HEK293 (cell line): ENCODE measurements at regions not wholly inside any gene's neighbourhood (a gene's known extent, or its start where the extent isn't known, plus 50 kb on each side); places are given as distances from the start of the nearest gene placed in this dataset.

Experiments
- CTCF ChIA-PET: fragments of 350-600 bp; formaldehyde crosslinking; extraction: SDS; loops from one replicate; lab custom pipeline; 2021; ENCODE audit warnings: antibody characterized with exemption; lab: Yijun Ruan, JAX
- POLR2A ChIA-PET: fragments of 300-600 bp; formaldehyde crosslinking; extraction: SDS; loops from one replicate; lab custom pipeline; 2020; ENCODE audit warnings: antibody characterized with exemption, inconsistent platforms; lab: Yijun Ruan, JAX
- H3K27ac ChIP-seq: fragments of 200-500 bp; sonication (Bioruptor generic); 2 replicates; pipeline ENCODE4 v1.5.1; 2014; ENCODE audit warnings: low read depth, low read length, control low read depth, inconsistent platforms; ENCODE audit errors: extremely low read depth
- H3K36me3 ChIP-seq, 2 experiments: fragments of 200-500 bp in 1 of 2; sonication (Bioruptor generic) in 1 of 2; 1 replicate in 1 of 2; 2 replicates in 1 of 2; pipeline ENCODE4 v1.5.1; 2014 to 2017; ENCODE audit warnings: inconsistent platforms in 2 of 2, low read length in 2 of 2; ENCODE audit not compliant: control insufficient read depth in 2 of 2, insufficient read depth in 1 of 2
- H3K4me1 ChIP-seq: fragments of 200-500 bp; sonication (Bioruptor generic); 2 replicates; pipeline ENCODE4 v1.5.1; 2014; ENCODE audit warnings: mild to moderate bottlenecking, low read length, inconsistent platforms; ENCODE audit not compliant: control insufficient read depth, insufficient read depth
- H3K4me3 ChIP-seq: 2 replicates; pipeline ENCODE4 v1.5.1; 2011; ENCODE audit warnings: low read depth, mild to moderate bottlenecking, control low read depth, low read length, moderate library complexity
- H3K9me3 ChIP-seq: fragments of 200-500 bp; sonication (Bioruptor generic); 2 replicates; pipeline ENCODE4 v1.5.1; 2014; ENCODE audit warnings: low read depth, low read length, inconsistent platforms; ENCODE audit not compliant: control insufficient read depth, insufficient read depth
- BCL11B ChIP-seq: fragments of 450-650 bp; formaldehyde crosslinking; IDR thresholded peaks from 2 replicates; pipeline ENCODE4 v1.5.1; 2016; ENCODE audit warnings: low read depth, missing biosample characterization, missing genetic modification characterization
- KLF10 ChIP-seq: fragments of 450-650 bp; IDR thresholded peaks from 2 replicates; pipeline ENCODE4 v1.5.1; 2018; ENCODE audit warnings: missing biosample characterization, mild to moderate bottlenecking, missing genetic modification characterization
- KLF7 ChIP-seq: fragments of 450-650 bp; formaldehyde crosslinking; IDR thresholded peaks from 2 replicates; pipeline ENCODE4 v1.5.1; 2016; ENCODE audit warnings: missing biosample characterization, missing genetic modification characterization, borderline replicate concordance
- OVOL3 ChIP-seq: fragments of 450-650 bp; formaldehyde crosslinking; IDR thresholded peaks from 2 replicates; pipeline ENCODE4 v1.5.1; 2016; ENCODE audit warnings: missing biosample characterization, missing genetic modification characterization
- PBX3 ChIP-seq: sonication (generic); formaldehyde crosslinking; IDR thresholded peaks from 2 replicates; pipeline ENCODE4 v1.8.1; 2022; ENCODE audit warnings: mild to moderate bottlenecking, moderate library complexity, missing genetic modification reagents
- SETDB1 ChIP-seq: IDR thresholded peaks from one replicate; pipeline ENCODE4 v1.6.1; 2017; ENCODE audit warnings: mild to moderate bottlenecking, low read length, moderate library complexity, mixed read lengths; ENCODE audit not compliant: insufficient read length
- YY2 ChIP-seq: fragments of 450-650 bp; formaldehyde crosslinking; IDR thresholded peaks from 2 replicates; pipeline ENCODE4 v1.5.1; 2016; ENCODE audit warnings: missing biosample characterization, missing genetic modification characterization
- ZEB2 ChIP-seq: fragments of 450-650 bp; formaldehyde crosslinking; IDR thresholded peaks from 2 replicates; pipeline ENCODE4 v1.5.1; 2016; ENCODE audit warnings: missing biosample characterization, missing genetic modification characterization
- ZFHX2 ChIP-seq: fragments of 450-650 bp; formaldehyde crosslinking; conservative IDR thresholded peaks from 2 replicates; pipeline ENCODE4 v1.5.1; 2016; ENCODE audit warnings: missing biosample characterization, missing genetic modification characterization
- ZNF10 ChIP-seq: fragments of 450-650 bp; formaldehyde crosslinking; IDR thresholded peaks from 2 replicates; pipeline ENCODE4 v1.5.1; 2017; ENCODE audit warnings: missing biosample characterization, missing genetic modification characterization
- ZNF133 ChIP-seq: fragments of 450-650 bp; formaldehyde crosslinking; IDR thresholded peaks from 2 replicates; pipeline ENCODE4 v1.5.1; 2016; ENCODE audit warnings: missing biosample characterization, missing genetic modification characterization
- ZNF19 ChIP-seq: fragments of 450-650 bp; formaldehyde crosslinking; IDR thresholded peaks from 2 replicates; pipeline ENCODE4; 2016; ENCODE audit warnings: missing biosample characterization, missing genetic modification characterization, low read depth
- ZNF335 ChIP-seq: fragments of 450-650 bp; formaldehyde crosslinking; conservative IDR thresholded peaks from 2 replicates; pipeline ENCODE4 v1.5.1; 2016; ENCODE audit warnings: missing biosample characterization, missing genetic modification characterization
- ZNF350 ChIP-seq: fragments of 450-650 bp; formaldehyde crosslinking; IDR thresholded peaks from 2 replicates; pipeline ENCODE4 v1.5.0; 2017; ENCODE audit warnings: missing biosample characterization, mild to moderate bottlenecking, missing genetic modification characterization
- ZNF391 ChIP-seq: fragments of 450-650 bp; formaldehyde crosslinking; IDR thresholded peaks from 2 replicates; pipeline ENCODE4 v1.5.1; 2016; ENCODE audit warnings: low read depth, missing biosample characterization, missing genetic modification characterization, borderline replicate concordance
- ZNF548 ChIP-seq: fragments of 450-650 bp; formaldehyde crosslinking; IDR thresholded peaks from 2 replicates; pipeline ENCODE4 v1.5.1; 2016; ENCODE audit warnings: missing biosample characterization, missing genetic modification characterization
- ZNF558 ChIP-seq: fragments of 450-650 bp; formaldehyde crosslinking; IDR thresholded peaks from 2 replicates; pipeline ENCODE4 v1.5.1; 2016; ENCODE audit warnings: missing biosample characterization, missing genetic modification characterization
- ZNF623 ChIP-seq: fragments of 450-650 bp; formaldehyde crosslinking; IDR thresholded peaks from 2 replicates; pipeline ENCODE4 v1.5.1; 2016; ENCODE audit warnings: missing biosample characterization, missing genetic modification characterization
- TF ChIP-seq, protein P1 (sequence below): fragments of 450-650 bp; formaldehyde crosslinking; IDR thresholded peaks from 2 replicates; pipeline ENCODE4 v1.5.1; 2016; ENCODE audit warnings: missing biosample characterization, missing genetic modification characterization
- TF ChIP-seq, protein P2 (sequence below): fragments of 450-650 bp; formaldehyde crosslinking; IDR thresholded peaks from 2 replicates; pipeline ENCODE4 v1.5.1; 2016; ENCODE audit warnings: missing biosample characterization, missing genetic modification characterization, borderline replicate concordance

DNA sequence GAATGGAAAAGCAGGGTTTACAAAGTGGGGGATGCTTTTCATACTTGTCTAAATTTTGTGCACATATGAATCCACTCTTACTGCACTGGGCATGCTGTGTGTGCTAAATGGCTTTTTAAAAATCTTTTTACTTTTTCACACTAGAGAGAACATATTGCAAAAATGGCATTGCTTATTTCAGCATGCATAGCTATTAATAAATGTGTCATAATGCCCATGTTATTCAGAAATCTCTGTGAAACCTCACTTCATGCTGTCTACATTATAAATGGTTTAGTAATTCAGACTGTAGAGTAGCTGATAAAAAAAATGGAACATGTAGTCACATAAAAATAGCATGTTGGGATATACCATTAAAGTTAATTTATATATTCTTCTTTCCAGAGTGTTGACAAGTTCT, 593.8 kb downstream of the RPL10L start:
- H3K4me1 ChIP-seq: no peaks in the 10 kb centered on the region
- ChIA-PET POLR2A (no interaction called here), CTCF (no interaction called here)
- TF ChIP-seq ZNF548 (tag by site-specific recombination) (no peak), ZNF350 (tag by site-specific recombination) (no peak), ZNF10 (tag by site-specific recombination) (no peak), SETDB1 (no peak), ZNF19 (tag by site-specific recombination) (no peak)
- TF ChIP-seq, protein P1, sequence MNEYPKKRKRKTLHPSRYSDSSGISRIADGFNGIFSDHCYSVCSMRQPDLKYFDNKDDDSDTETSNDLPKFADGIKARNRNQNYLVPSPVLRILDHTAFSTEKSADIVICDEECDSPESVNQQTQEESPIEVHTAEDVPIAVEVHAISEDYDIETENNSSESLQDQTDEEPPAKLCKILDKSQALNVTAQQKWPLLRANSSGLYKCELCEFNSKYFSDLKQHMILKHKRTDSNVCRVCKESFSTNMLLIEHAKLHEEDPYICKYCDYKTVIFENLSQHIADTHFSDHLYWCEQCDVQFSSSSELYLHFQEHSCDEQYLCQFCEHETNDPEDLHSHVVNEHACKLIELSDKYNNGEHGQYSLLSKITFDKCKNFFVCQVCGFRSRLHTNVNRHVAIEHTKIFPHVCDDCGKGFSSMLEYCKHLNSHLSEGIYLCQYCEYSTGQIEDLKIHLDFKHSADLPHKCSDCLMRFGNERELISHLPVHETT (tag by site-specific recombination): no peak
- H3K36me3 ChIP-seq: no peaks in the 10 kb centered on the region
- H3K27ac ChIP-seq: no peak overlapping the region
- no peak overlapping the region for H3K4me3 ChIP-seq
- H3K9me3 ChIP-seq: no peaks in the 10 kb centered on the region

- Histone ChIP-seq H3K4me1 (no peaks in the 10 kb centered on the region), H3K36me3 (no peaks in the 10 kb centered on the region), H3K27ac (no peak overlapping the region), H3K4me3 (no peak overlapping the region), H3K9me3 (no peaks in the 10 kb centered on the region)
- TF ChIP-seq ZNF391 (tag by site-specific recombination): no peak
- no peak for TF ChIP-seq ZEB2
- no peak for TF ChIP-seq ZFHX2
- no peak for TF ChIP-seq ZNF623 (tag by site-specific recombination)
- no peak for TF ChIP-seq YY2 (tag by site-specific recombination)
- TF ChIP-seq ZNF133: no peak
- TF ChIP-seq ZNF335 (tag by site-specific recombination): no peak
- ChIA-PET POLR2A (no interaction called here), CTCF (interaction anchor here (0.5 kb wide), 1 partner anchor 8 kb away, joined by 4 read pairs; no protein-coding TSS in a partner anchor)
These were observed 597.1 kb downstream of the RPL10L start for GRCh38 chr14:46054526-46054925.

DNA sequence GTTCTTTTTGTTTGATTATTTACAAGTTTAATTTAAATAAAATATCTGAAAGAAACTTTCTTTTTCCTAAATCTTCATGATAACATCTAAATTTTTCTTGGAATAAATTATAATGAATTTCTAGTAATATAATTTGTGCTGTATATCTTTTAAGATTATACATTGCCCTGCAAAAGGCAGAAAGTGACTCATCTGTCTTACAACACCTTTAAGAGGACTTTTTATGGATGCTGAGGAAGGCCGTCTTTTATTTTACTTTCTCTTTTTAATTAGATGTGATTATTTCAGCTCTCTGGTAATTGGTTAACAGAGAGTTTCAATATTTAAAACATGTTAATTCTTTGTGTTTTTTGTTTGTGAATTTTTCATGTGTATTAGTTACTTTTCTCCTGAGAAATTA, 598.4 kb downstream of the RPL10L start:
- Histone ChIP-seq H3K4me1 (no peaks in the 10 kb centered on the region), H3K4me3 (no peak overlapping the region), H3K27ac (no peak overlapping the region), H3K36me3 (no peaks in the 10 kb centered on the region), H3K9me3 (no peaks in the 10 kb centered on the region)
- POLR2A ChIA-PET: no interaction called here
- CTCF ChIA-PET: no interaction called here
- TF ChIP-seq ZNF335 (tag by site-specific recombination) (no peak), BCL11B (tag by site-specific recombination) (no peak), KLF10 (tag by site-specific recombination) (no peak), KLF7 (tag by site-specific recombination) (no peak), ZNF558 (tag by site-specific recombination) (no peak), PBX3 (CRISPR knock-in tag) (no peak), OVOL3 (tag by site-specific recombination) (no peak)
- TF ChIP-seq, protein P2, sequence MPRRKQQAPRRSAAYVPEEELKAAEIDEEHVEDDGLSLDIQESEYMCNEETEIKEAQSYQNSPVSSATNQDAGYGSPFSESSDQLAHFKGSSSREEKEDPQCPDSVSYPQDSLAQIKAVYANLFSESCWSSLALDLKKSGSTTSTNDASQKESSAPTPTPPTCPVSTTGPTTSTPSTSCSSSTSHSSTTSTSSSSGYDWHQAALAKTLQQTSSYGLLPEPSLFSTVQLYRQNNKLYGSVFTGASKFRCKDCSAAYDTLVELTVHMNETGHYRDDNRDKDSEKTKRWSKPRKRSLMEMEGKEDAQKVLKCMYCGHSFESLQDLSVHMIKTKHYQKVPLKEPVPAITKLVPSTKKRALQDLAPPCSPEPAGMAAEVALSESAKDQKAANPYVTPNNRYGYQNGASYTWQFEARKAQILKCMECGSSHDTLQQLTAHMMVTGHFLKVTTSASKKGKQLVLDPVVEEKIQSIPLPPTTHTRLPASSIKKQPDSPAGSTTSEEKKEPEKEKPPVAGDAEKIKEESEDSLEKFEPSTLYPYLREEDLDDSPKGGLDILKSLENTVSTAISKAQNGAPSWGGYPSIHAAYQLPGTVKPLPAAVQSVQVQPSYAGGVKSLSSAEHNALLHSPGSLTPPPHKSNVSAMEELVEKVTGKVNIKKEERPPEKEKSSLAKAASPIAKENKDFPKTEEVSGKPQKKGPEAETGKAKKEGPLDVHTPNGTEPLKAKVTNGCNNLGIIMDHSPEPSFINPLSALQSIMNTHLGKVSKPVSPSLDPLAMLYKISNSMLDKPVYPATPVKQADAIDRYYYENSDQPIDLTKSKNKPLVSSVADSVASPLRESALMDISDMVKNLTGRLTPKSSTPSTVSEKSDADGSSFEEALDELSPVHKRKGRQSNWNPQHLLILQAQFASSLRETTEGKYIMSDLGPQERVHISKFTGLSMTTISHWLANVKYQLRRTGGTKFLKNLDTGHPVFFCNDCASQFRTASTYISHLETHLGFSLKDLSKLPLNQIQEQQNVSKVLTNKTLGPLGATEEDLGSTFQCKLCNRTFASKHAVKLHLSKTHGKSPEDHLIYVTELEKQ: no peak
